Testis (tissue), 2 donors: ENCODE measurements at regions not wholly inside any gene's neighbourhood (a gene's known extent, or its start where the extent isn't known, plus 50 kb on each side); places are given as distances from the start of the nearest gene placed in this dataset.

Experiments used
- DNase-seq: peaks from one replicate; pipeline ENCODE4 v3.0.0-alpha.2; 2019
- H3K27ac ChIP-seq, 2 donors: fragments of 200-600 bp; sonication (generic); one replicate each; pipeline ENCODE4 v1.5.1; 2019
- H3K27me3 ChIP-seq: fragments of 200-600 bp; sonication (generic); one replicate; pipeline ENCODE4 v1.5.1; 2019
- H3K36me3 ChIP-seq: fragments of 200-600 bp; sonication (generic); one replicate; pipeline ENCODE4 v1.5.1; 2017; ENCODE audit warnings: low read depth; ENCODE audit errors: missing control alignments
- H3K4me1 ChIP-seq: fragments of 200-600 bp; sonication (generic); one replicate; pipeline ENCODE4 v1.5.1; 2019
- H3K4me3 ChIP-seq, 2 donors: fragments of 200-600 bp; sonication (generic); one replicate each; pipeline ENCODE4 v1.5.1; 2017 to 2019
- H3K9me3 ChIP-seq: fragments of 200-600 bp; sonication (generic); one replicate; pipeline ENCODE4 v1.5.1; 2017
- POLR2A ChIP-seq: fragments of 450-650 bp; IDR thresholded peaks from one replicate; pipeline ENCODE4 v1.6.1; 2017; ENCODE audit warnings: antibody characterized with exemption, mild to moderate bottlenecking, moderate library complexity
- WGBS, 2 donors: methylation state at CpG; one replicate each; pipeline ENCODE4 v1.1.5; 2018; 5-methylcytosine and 5-hydroxymethylcytosine counted together
- intact Hi-C: fragments of 100-400 bp; cut with DNase I; formaldehyde crosslinking; loops from one replicate; pipeline ENCODE4 v1.15.1; 2023; ENCODE audit warnings: low total_unique reads
- TF ChIP-seq, protein P1 (sequence below), 3 experiments: fragments of 450-650 bp in 2 of 3; fragments of 200-600 bp in 1 of 3; sonication (generic) in 1 of 3; IDR thresholded peaks; one replicate each; pipeline ENCODE4 v1.5.1; 2016 to 2019; ENCODE audit warnings: antibody characterized with exemption in 3 of 3, mild to moderate bottlenecking in 2 of 3, moderate library complexity in 1 of 3

- H3K9me3 ChIP-seq, result no peaks in the 10 kb centered on the region
- no peaks in the 10 kb centered on the region for H3K27me3 ChIP-seq
- H3K36me3 ChIP-seq, result no peaks in the 10 kb centered on the region
- intact Hi-C loops, result no loop called here
- no peak for DNase-seq
- no peak overlapping the region for H3K27ac ChIP-seq
- WGBS, 2 donors, result 91 to 93% methylated on average over 39 to 41 of the region's 41 CpGs
- H3K4me3 ChIP-seq, result no peak overlapping the region
- peaks cover 6% of the 10 kb centered on the region for H3K4me1 ChIP-seq
- TF ChIP-seq, protein P1, sequence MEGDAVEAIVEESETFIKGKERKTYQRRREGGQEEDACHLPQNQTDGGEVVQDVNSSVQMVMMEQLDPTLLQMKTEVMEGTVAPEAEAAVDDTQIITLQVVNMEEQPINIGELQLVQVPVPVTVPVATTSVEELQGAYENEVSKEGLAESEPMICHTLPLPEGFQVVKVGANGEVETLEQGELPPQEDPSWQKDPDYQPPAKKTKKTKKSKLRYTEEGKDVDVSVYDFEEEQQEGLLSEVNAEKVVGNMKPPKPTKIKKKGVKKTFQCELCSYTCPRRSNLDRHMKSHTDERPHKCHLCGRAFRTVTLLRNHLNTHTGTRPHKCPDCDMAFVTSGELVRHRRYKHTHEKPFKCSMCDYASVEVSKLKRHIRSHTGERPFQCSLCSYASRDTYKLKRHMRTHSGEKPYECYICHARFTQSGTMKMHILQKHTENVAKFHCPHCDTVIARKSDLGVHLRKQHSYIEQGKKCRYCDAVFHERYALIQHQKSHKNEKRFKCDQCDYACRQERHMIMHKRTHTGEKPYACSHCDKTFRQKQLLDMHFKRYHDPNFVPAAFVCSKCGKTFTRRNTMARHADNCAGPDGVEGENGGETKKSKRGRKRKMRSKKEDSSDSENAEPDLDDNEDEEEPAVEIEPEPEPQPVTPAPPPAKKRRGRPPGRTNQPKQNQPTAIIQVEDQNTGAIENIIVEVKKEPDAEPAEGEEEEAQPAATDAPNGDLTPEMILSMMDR (IDR thresholded peaks at IDR 0.05), result no peak
- TF ChIP-seq POLR2A, result no peak
These were observed 50.1 kb upstream of the INPP5A start for GRCh38 chr10:132487241-132488135.
